RWPE1 (cell line): ENCODE measurements at regions not wholly inside any gene's neighbourhood (a gene's known extent, or its start where the extent isn't known, plus 50 kb on each side); places are given as distances from the start of the nearest gene placed in this dataset.

ENCODE experiments used
- CTCF ChIA-PET: fragments of 350-600 bp; sonication (Branson Sonifier 250); formaldehyde crosslinking; extraction: SDS; loops from one replicate; lab custom pipeline; 2021; lab: Yijun Ruan, JAX
- POLR2A ChIA-PET: fragments of 400-600 bp; formaldehyde crosslinking; extraction: SDS; loops from one replicate; lab custom pipeline; 2020; ENCODE audit warnings: antibody characterized with exemption; ENCODE audit not compliant: low non-redundant PET; lab: Yijun Ruan, JAX
- DNase-seq: peaks from one replicate; pipeline ENCODE4 v3.0.0; 2012; ENCODE audit warnings: low spot score
- H3K27ac ChIP-seq: fragments of 450-650 bp; 2 replicates; pipeline ENCODE4 v1.5.1; 2017
- TF ChIP-seq, protein P1 (sequence below): fragments of 450-650 bp; conservative IDR thresholded peaks from 2 replicates; pipeline ENCODE4 v1.5.1; 2017; ENCODE audit warnings: low read depth, mild to moderate bottlenecking

DNA sequence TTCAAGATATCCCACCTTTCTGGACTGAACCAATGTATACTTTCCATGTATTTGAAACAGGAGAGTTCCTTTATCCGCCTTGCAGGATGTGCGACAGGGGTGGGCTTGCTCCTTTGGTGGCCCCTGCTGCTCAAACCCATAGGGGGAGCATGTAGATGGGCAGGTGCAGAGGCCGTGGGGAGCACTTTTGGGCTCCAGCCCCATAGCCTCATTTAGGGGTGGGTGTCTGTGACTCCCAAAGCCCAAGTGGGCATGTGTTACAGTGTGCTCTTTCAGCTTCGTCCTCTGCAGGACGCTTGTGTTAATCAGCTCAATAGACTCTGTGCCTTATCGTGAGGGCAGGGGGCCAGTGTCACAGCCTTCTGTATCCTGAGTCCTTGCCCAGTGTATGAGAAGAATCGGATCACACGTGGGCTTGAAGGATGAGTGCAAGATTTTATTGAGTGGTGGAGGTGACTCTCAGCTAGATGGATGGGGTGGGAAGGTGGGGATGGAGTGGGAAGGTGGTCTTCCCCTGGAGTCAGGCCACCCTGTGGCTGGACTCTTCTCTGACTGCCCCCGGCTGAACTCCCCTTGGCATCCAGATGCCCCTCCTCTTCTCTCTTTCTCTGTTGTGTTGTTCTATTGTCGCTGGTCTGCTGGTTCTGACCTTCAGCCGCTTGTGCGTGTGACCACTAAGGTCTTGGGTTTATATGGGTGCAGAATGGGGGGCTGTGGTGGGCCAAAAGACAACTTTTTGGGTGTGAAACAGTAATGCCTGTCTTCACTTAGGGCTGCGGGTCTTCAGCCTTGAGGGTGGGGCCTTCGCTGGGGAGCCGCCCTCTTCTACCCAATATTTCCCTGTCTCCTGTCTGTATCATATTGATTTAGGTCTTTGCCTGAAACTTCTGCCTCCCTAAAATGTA, 262.2 kb downstream of the GLRX3 start:
- no peak for DNase-seq
- ChIA-PET CTCF (interaction anchor here (0.6 kb wide), 1 partner anchor 1999 kb away, joined by 5 read pairs; no protein-coding TSS in a partner anchor), POLR2A (no interaction called here)
- H3K27ac ChIP-seq, result no peak overlapping the region
- TF ChIP-seq, protein P1, sequence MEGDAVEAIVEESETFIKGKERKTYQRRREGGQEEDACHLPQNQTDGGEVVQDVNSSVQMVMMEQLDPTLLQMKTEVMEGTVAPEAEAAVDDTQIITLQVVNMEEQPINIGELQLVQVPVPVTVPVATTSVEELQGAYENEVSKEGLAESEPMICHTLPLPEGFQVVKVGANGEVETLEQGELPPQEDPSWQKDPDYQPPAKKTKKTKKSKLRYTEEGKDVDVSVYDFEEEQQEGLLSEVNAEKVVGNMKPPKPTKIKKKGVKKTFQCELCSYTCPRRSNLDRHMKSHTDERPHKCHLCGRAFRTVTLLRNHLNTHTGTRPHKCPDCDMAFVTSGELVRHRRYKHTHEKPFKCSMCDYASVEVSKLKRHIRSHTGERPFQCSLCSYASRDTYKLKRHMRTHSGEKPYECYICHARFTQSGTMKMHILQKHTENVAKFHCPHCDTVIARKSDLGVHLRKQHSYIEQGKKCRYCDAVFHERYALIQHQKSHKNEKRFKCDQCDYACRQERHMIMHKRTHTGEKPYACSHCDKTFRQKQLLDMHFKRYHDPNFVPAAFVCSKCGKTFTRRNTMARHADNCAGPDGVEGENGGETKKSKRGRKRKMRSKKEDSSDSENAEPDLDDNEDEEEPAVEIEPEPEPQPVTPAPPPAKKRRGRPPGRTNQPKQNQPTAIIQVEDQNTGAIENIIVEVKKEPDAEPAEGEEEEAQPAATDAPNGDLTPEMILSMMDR, result no peak

- ChIA-PET CTCF (no interaction called here), POLR2A (no interaction called here)
Measured at GRCh38 chr10:130399425-130399950, 263.3 kb downstream of the GLRX3 start.

DNA sequence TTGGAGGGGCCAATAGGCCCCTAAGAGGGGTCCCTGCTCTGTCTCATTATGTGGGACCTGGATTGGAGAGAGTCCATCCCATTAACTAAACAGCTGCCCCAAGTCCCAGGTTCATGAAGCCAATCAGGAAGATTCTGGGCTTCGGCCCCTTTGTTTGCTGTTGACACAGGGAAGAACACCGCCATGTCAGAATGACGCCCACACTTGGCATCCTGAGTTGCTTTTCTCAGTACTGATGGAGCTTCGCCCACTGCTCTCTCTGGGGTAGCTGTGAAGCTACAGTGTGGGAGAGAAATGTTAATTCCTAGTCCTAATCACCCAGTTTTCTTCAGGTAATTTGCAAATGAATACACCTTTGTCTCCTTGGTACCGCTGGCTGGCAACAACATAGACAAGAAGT, 264.7 kb downstream of the GLRX3 start:
- CTCF ChIA-PET, result no interaction called here
- TF ChIP-seq, protein P1, result no peak
- no peak overlapping the region for H3K27ac ChIP-seq
- no peak for DNase-seq
- POLR2A ChIA-PET, result no interaction called here

More at GRCh38 chr10:130399425-130399950, 263.3 kb downstream of the GLRX3 start:
- TF ChIP-seq, protein P1, result no peak
- no peak overlapping the region for H3K27ac ChIP-seq
- no peak for DNase-seq

- DNase-seq, result no peak
- POLR2A ChIA-PET, result no interaction called here
- CTCF ChIA-PET, result no interaction called here
- no peak overlapping the region for H3K27ac ChIP-seq
- TF ChIP-seq, protein P1, result no peak
Measured at GRCh38 chr10:130401860-130402765, 265.9 kb downstream of the GLRX3 start.

DNA sequence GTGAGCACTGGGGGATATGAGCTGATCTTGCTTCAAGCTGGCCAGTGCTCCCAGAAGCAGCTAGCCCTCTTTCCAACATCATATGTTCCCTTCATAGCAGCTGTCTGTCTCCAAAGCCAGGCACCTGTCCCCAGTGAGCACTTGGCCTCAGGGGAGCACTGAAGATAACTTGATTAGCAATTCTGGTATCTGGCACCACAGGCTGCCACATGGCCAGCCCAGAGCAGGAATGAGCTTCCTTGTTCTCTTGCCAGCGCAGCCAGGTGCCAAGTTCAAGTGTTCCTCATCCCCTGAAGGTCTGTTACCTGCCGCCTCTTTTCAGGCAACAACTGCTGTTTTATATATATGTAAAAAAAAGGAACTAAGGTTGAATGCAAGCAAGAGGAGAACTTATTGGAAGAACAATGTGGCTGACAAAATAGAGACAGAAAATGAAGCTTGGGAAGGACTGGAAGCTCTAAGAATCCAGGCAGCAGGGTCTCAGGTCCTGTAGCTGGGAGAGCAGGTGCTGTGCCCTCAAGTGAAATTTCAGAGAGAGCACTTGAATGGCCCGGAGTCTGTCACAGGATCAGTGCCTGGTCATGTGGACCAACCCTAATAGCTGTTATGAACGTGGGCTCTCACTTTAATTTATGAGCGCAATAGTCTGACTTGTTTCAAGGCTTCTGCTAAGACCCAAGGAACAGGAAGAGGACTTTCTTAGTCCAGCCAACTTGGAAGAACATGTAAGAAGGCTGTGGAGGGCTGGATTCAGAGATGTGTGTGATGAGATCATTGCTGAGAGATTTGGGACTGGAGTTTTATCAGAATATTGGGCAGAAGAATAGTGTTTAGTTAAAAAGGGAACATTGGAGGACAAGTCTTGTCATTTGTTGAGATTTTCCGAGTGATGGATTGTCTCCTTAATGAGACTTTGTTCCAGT, 267.2 kb downstream of the GLRX3 start:
- POLR2A ChIA-PET, result no interaction called here
- TF ChIP-seq, protein P1, result no peak
- H3K27ac ChIP-seq, result no peak overlapping the region
- no peak for DNase-seq
- CTCF ChIA-PET, result no interaction called here
